ENCODE measurements at regions not wholly inside any gene's neighbourhood (a gene's known extent, or its start where the extent isn't known, plus 50 kb on each side); places are given as distances from the start of the nearest gene placed in this dataset.
"Not testable (repeated sequence)": the region's sequence is repeated elsewhere in the genome, so short reads cannot be mapped to it uniquely, and the experiment has no call there.

GRCh38 chr3:109835958-109836357, 498.6 kb upstream of the DPPA4 start:
- Mint-ChIP-seq H3K4me1 (ENCODE audit: low read depth) (no peaks in the 10 kb centered on the region), H3K27me3 (ENCODE audit: low read depth) (no peaks in the 10 kb centered on the region), H3K27ac (no peak overlapping the region), H3K9me3 (peaks cover 0 to under 1% of the 10 kb centered on the region in 2 donors), H3K4me3 (no peak overlapping the region), H3K36me3 (ENCODE audit: insufficient read depth in 2 of 2) (no peaks in the 10 kb centered on the region)
- peak in 1 of 2 donors; percentile 32 for ATAC-seq (replicated peaks in 1 of 2)
- DNase-seq = no peak

- DNase-seq (no peak), ATAC-seq (replicated peaks in 1 of 2) (peak in 1 of 2 donors; percentile 28)
- H3K36me3 Mint-ChIP-seq (ENCODE audit: insufficient read depth in 2 of 2) = peaks cover 11 to 16% of the 10 kb centered on the region in 2 donors
- peaks cover 7% of the 10 kb centered on the region for H3K4me1 Mint-ChIP-seq (ENCODE audit: low read depth)
- H3K9me3 Mint-ChIP-seq = peaks cover 9 to 20% of the 10 kb centered on the region in 2 donors
- no peak overlapping the region for H3K27ac Mint-ChIP-seq
- H3K27me3 Mint-ChIP-seq (ENCODE audit: low read depth) = no peaks in the 10 kb centered on the region
- H3K4me3 Mint-ChIP-seq = no peak overlapping the region
Observed at GRCh38 chr3:109851854-109852253, 514.5 kb upstream of the DPPA4 start.

- H3K4me1 Mint-ChIP-seq (ENCODE audit: low read depth) = peaks cover 7% of the 10 kb centered on the region
- ATAC-seq (replicated peaks in 1 of 2) (no peak), DNase-seq (no peak)
- H3K4me3 Mint-ChIP-seq = no peak overlapping the region
- no peak overlapping the region for H3K27ac Mint-ChIP-seq
- peaks cover 9 to 20% of the 10 kb centered on the region in 2 donors for H3K9me3 Mint-ChIP-seq
- H3K27me3 Mint-ChIP-seq (ENCODE audit: low read depth) = no peaks in the 10 kb centered on the region
- H3K36me3 Mint-ChIP-seq (ENCODE audit: insufficient read depth in 2 of 2) = peaks cover 11 to 16% of the 10 kb centered on the region in 2 donors
Observed at GRCh38 chr3:109852283-109852682, 514.9 kb upstream of the DPPA4 start.

- ATAC-seq (replicated peaks in 1 of 2) (no peak), DNase-seq (no peak)
- H3K36me3 Mint-ChIP-seq (ENCODE audit: insufficient read depth in 2 of 2) = peaks cover 11 to 12% of the 10 kb centered on the region in 2 donors
- H3K9me3 Mint-ChIP-seq = peaks cover 7 to 17% of the 10 kb centered on the region in 2 donors
- H3K4me1 Mint-ChIP-seq (ENCODE audit: low read depth) = peaks cover 7% of the 10 kb centered on the region
- H3K27ac Mint-ChIP-seq = no peak overlapping the region
- no peaks in the 10 kb centered on the region for H3K27me3 Mint-ChIP-seq (ENCODE audit: low read depth)
- no peak overlapping the region for H3K4me3 Mint-ChIP-seq
Observed at GRCh38 chr3:109853077-109853731, 515.9 kb upstream of the DPPA4 start.

- no peak overlapping the region for H3K27ac Mint-ChIP-seq
- H3K9me3 Mint-ChIP-seq = peaks cover 3 to 4% of the 10 kb centered on the region in 2 donors
- no peak for ATAC-seq (replicated peaks in 1 of 2)
- no peak overlapping the region for H3K4me3 Mint-ChIP-seq
- H3K27me3 Mint-ChIP-seq (ENCODE audit: low read depth) = no peaks in the 10 kb centered on the region
- H3K4me1 Mint-ChIP-seq (ENCODE audit: low read depth) = no peaks in the 10 kb centered on the region
- no peak for DNase-seq
- no peaks in the 10 kb centered on the region for H3K36me3 Mint-ChIP-seq (ENCODE audit: insufficient read depth in 2 of 2)
Observed at GRCh38 chr3:109863701-109864100, 526.4 kb upstream of the DPPA4 start.

- Mint-ChIP-seq H3K27me3 (ENCODE audit: low read depth) (no peaks in the 10 kb centered on the region), H3K4me1 (ENCODE audit: low read depth) (no peaks in the 10 kb centered on the region), H3K4me3 (no peak overlapping the region), H3K27ac (no peak overlapping the region), H3K36me3 (ENCODE audit: insufficient read depth in 2 of 2) (no peaks in the 10 kb centered on the region), H3K9me3 (peaks cover 6% of the 10 kb centered on the region in 2 donors)
- DNase-seq (no peak), ATAC-seq (replicated peaks in 1 of 2) (no peak)
Observed at GRCh38 chr3:109864452-109864851, 527.1 kb upstream of the DPPA4 start.

- peaks cover 3 to 5% of the 10 kb centered on the region in 2 donors for H3K9me3 Mint-ChIP-seq
- H3K4me3 Mint-ChIP-seq = no peak overlapping the region
- ATAC-seq (replicated peaks in 1 of 2) = no peak
- DNase-seq = no peak
- H3K27ac Mint-ChIP-seq = no peak overlapping the region
- no peaks in the 10 kb centered on the region for H3K27me3 Mint-ChIP-seq (ENCODE audit: low read depth)
- H3K36me3 Mint-ChIP-seq (ENCODE audit: insufficient read depth in 2 of 2) = no peaks in the 10 kb centered on the region
- H3K4me1 Mint-ChIP-seq (ENCODE audit: low read depth) = no peaks in the 10 kb centered on the region
Observed at GRCh38 chr3:109869586-109869985, 532.2 kb upstream of the DPPA4 start.

GRCh38 chr3:109874896-109875708, 537.8 kb upstream of the DPPA4 start:
- DNase-seq (no peak), ATAC-seq (replicated peaks in 1 of 2) (no peak)
- Mint-ChIP-seq H3K27ac (no peak overlapping the region), H3K4me1 (ENCODE audit: low read depth) (no peaks in the 10 kb centered on the region), H3K9me3 (peaks cover 6 to 8% of the 10 kb centered on the region in 2 donors), H3K27me3 (ENCODE audit: low read depth) (no peaks in the 10 kb centered on the region), H3K36me3 (ENCODE audit: insufficient read depth in 2 of 2) (peaks cover 0 to 3% of the 10 kb centered on the region in 2 donors), H3K4me3 (no peak overlapping the region)

- H3K9me3 Mint-ChIP-seq; H3K4me1 Mint-ChIP-seq (ENCODE audit: low read depth); DNase-seq; H3K27me3 Mint-ChIP-seq (ENCODE audit: low read depth); H3K36me3 Mint-ChIP-seq (ENCODE audit: insufficient read depth in 2 of 2); H3K4me3 Mint-ChIP-seq; H3K27ac Mint-ChIP-seq; ATAC-seq (replicated peaks in 1 of 2): not testable (repeated sequence)
Observed at GRCh38 chr3:109877616-109878015, 540.3 kb upstream of the DPPA4 start.

GRCh38 chr3:109882144-109882543, 544.8 kb upstream of the DPPA4 start:
- no peak for ATAC-seq (replicated peaks in 1 of 2)

GRCh38 chr3:109887293-109887692, 549.9 kb upstream of the DPPA4 start:
- no peak for ATAC-seq (replicated peaks in 1 of 2)
- Mint-ChIP-seq H3K4me3 (no peak overlapping the region), H3K9me3 (peaks cover 4% of the 10 kb centered on the region in 2 donors), H3K27me3 (ENCODE audit: low read depth) (no peaks in the 10 kb centered on the region), H3K27ac (no peak overlapping the region), H3K36me3 (ENCODE audit: insufficient read depth in 2 of 2) (peaks cover 2 to 4% of the 10 kb centered on the region in 2 donors), H3K4me1 (ENCODE audit: low read depth) (no peaks in the 10 kb centered on the region)
- DNase-seq = no peak

More at GRCh38 chr3:109882144-109882543, 544.8 kb upstream of the DPPA4 start:
- H3K4me3 Mint-ChIP-seq = no peak overlapping the region
- peaks cover 2 to 4% of the 10 kb centered on the region in 2 donors for H3K36me3 Mint-ChIP-seq (ENCODE audit: insufficient read depth in 2 of 2)
- no peaks in the 10 kb centered on the region for H3K4me1 Mint-ChIP-seq (ENCODE audit: low read depth)
- DNase-seq = no peak
- H3K27me3 Mint-ChIP-seq (ENCODE audit: low read depth) = no peaks in the 10 kb centered on the region
- H3K27ac Mint-ChIP-seq = no peak overlapping the region
- peaks cover 0 to 2% of the 10 kb centered on the region in 2 donors for H3K9me3 Mint-ChIP-seq

- peaks cover 2 to 4% of the 10 kb centered on the region in 2 donors for H3K36me3 Mint-ChIP-seq (ENCODE audit: insufficient read depth in 2 of 2)
Observed at GRCh38 chr3:109888026-109888425, 550.7 kb upstream of the DPPA4 start.

GRCh38 chr3:109897734-109898133, 560.4 kb upstream of the DPPA4 start:
- Mint-ChIP-seq H3K36me3 (ENCODE audit: insufficient read depth in 2 of 2) (no peaks in the 10 kb centered on the region), H3K9me3 (no peaks in the 10 kb centered on the region), H3K4me1 (ENCODE audit: low read depth) (peaks cover 8% of the 10 kb centered on the region), H3K27ac (no peak overlapping the region), H3K4me3 (no peak overlapping the region), H3K27me3 (ENCODE audit: low read depth) (no peaks in the 10 kb centered on the region)
- ATAC-seq (replicated peaks in 1 of 2) (no peak), DNase-seq (no peak)

More at GRCh38 chr3:109888026-109888425, 550.7 kb upstream of the DPPA4 start:
- H3K27ac Mint-ChIP-seq = no peak overlapping the region
- peaks cover 2 to 4% of the 10 kb centered on the region in 2 donors for H3K9me3 Mint-ChIP-seq
- H3K4me3 Mint-ChIP-seq = no peak overlapping the region
- H3K4me1 Mint-ChIP-seq (ENCODE audit: low read depth) = no peaks in the 10 kb centered on the region
- H3K27me3 Mint-ChIP-seq (ENCODE audit: low read depth) = no peaks in the 10 kb centered on the region
- ATAC-seq (replicated peaks in 1 of 2) (no peak), DNase-seq (no peak)

Data from activated T-cell treated with anti-CD3 and anti-CD28 coated beads, Interleukin-2, amount 50 U/mL, for 72 hours (primary cell).